ENCODE measurements at regions not wholly inside any gene's neighbourhood (a gene's known extent, or its start where the extent isn't known, plus 50 kb on each side); places are given as distances from the start of the nearest gene placed in this dataset.

DNA sequence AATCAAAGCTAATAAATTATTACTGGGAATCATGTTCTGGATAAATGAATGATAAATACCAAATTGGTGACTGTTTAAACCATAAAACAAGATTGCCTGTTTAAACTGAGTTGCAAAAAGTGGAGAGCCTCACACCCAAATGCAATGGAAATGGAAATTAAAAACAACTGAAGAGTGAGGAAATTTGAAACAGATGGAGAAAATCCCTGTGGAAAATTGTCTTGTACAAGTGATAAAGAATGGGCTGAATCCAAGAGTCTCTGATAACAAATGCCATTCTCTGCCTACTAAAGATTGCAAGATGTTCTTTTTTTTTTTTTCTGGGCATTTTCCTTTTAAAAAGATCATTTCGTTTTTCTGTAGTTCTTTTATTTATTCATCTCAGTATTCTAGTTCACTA lies 426.3 kb downstream of the NLGN4X start:
- ChIA-PET POLR2A (no interaction called here), CTCF (no interaction called here)
- Histone ChIP-seq H2AFZ (ENCODE audit: low read depth) (no peak overlapping the region), H4K20me1 (ENCODE audit: insufficient read depth) (no peaks in the 10 kb centered on the region), H3K9me3 (no peaks in the 10 kb centered on the region), H3K79me2 (ENCODE audit: insufficient read depth) (no peaks in the 10 kb centered on the region), H3K36me3 (replicated peaks in 1 of 2; ENCODE audit: control insufficient read depth in 1 of 2, insufficient read depth in 2 of 2, low read length in 1 of 2) (no peaks in the 10 kb centered on the region), H3K27me3 (ENCODE audit: insufficient read depth) (no peaks in the 10 kb centered on the region), H3F3A (replicated peaks; ENCODE audit: insufficient read depth) (no peaks in the 10 kb centered on the region), H3K4me1 (ENCODE audit: control insufficient read depth in 1 of 2, insufficient read depth in 2 of 2, low read depth in 1 of 2, low read length in 1 of 2) (no peaks in the 10 kb centered on the region; a peak in 1 of 4 replicates), H3K4me3 (ENCODE audit: low read depth in 2 of 2, low read length in 1 of 2) (no peak overlapping the region), H3K9me2 (no peaks in the 10 kb centered on the region), H3K4me2 (no peak overlapping the region), H3K9ac (no peak overlapping the region), H3K27ac (ENCODE audit: low read depth in 2 of 2, low read length in 1 of 2) (no peak overlapping the region)
- 0% methylated on average over 1 of the region's 1 CpG for WGBS (ENCODE audit: low lambda C conversion rate)
- TF ChIP-seq FOXM1 (IDR thresholded peaks at IDR 0.05; ENCODE audit: low read depth): no peak
- TF ChIP-seq MEF2A (IDR thresholded peaks at IDR 0.05; ENCODE audit: borderline replicate concordance, low read depth): no peak
- TF ChIP-seq GATA2 (CRISPR knock-in tag; IDR thresholded peaks at IDR 0.05): no peak
- no peak for TF ChIP-seq RFX5 (IDR thresholded peaks at IDR 0.05; ENCODE audit: low read length)
- TF ChIP-seq EP300 (IDR thresholded peaks at IDR 0.05; ENCODE audit: borderline replicate concordance in 1 of 2, low read depth in 1 of 2, low read length in 1 of 2): no peak
- no peak for DNase-seq

DNA sequence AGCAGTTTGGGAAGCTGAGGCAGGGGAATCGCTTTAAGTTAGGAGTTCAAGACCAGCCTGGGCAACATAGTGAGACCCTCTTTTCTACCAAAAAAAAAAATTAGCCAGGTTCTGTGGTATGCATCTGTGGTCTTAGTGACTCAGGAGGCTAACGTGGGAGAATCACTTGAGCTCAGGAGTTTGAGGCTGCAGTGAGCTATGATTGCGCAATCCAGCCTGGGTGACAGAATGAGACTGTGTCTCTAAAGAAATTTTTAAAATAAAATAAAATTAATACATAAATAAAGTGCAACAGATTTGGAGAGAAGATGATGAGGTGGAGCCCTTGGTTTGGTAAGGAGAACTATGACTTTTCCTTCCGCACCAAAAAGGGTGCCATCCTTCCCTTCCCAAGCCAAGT lies 436.9 kb downstream of the NLGN4X start:
- ChIA-PET POLR2A (no interaction called here), CTCF (no interaction called here)
- Histone ChIP-seq H3K27me3 (ENCODE audit: insufficient read depth) (no peaks in the 10 kb centered on the region), H3K9me3 (no peaks in the 10 kb centered on the region), H3K27ac (ENCODE audit: low read depth in 2 of 2, low read length in 1 of 2) (no peak overlapping the region), H4K20me1 (ENCODE audit: insufficient read depth) (no peaks in the 10 kb centered on the region), H3K9me2 (no peaks in the 10 kb centered on the region), H3K4me2 (no peak overlapping the region), H3K9ac (no peak overlapping the region), H3K79me2 (ENCODE audit: insufficient read depth) (no peaks in the 10 kb centered on the region), H3F3A (replicated peaks; ENCODE audit: insufficient read depth) (no peaks in the 10 kb centered on the region), H3K4me1 (ENCODE audit: control insufficient read depth in 1 of 2, insufficient read depth in 2 of 2, low read depth in 1 of 2, low read length in 1 of 2) (no peaks in the 10 kb centered on the region), H3K36me3 (replicated peaks in 1 of 2; ENCODE audit: control insufficient read depth in 1 of 2, insufficient read depth in 2 of 2, low read length in 1 of 2) (no peaks in the 10 kb centered on the region), H2AFZ (ENCODE audit: low read depth) (no peak overlapping the region), H3K4me3 (ENCODE audit: low read depth in 2 of 2, low read length in 1 of 2) (no peak overlapping the region)
- WGBS (ENCODE audit: low lambda C conversion rate): 28% methylated on average over 4 of the region's 4 CpGs
- TF ChIP-seq, protein P1, sequence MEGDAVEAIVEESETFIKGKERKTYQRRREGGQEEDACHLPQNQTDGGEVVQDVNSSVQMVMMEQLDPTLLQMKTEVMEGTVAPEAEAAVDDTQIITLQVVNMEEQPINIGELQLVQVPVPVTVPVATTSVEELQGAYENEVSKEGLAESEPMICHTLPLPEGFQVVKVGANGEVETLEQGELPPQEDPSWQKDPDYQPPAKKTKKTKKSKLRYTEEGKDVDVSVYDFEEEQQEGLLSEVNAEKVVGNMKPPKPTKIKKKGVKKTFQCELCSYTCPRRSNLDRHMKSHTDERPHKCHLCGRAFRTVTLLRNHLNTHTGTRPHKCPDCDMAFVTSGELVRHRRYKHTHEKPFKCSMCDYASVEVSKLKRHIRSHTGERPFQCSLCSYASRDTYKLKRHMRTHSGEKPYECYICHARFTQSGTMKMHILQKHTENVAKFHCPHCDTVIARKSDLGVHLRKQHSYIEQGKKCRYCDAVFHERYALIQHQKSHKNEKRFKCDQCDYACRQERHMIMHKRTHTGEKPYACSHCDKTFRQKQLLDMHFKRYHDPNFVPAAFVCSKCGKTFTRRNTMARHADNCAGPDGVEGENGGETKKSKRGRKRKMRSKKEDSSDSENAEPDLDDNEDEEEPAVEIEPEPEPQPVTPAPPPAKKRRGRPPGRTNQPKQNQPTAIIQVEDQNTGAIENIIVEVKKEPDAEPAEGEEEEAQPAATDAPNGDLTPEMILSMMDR (IDR thresholded peaks at IDR 0.05): no peak
- TF ChIP-seq, protein P2, sequence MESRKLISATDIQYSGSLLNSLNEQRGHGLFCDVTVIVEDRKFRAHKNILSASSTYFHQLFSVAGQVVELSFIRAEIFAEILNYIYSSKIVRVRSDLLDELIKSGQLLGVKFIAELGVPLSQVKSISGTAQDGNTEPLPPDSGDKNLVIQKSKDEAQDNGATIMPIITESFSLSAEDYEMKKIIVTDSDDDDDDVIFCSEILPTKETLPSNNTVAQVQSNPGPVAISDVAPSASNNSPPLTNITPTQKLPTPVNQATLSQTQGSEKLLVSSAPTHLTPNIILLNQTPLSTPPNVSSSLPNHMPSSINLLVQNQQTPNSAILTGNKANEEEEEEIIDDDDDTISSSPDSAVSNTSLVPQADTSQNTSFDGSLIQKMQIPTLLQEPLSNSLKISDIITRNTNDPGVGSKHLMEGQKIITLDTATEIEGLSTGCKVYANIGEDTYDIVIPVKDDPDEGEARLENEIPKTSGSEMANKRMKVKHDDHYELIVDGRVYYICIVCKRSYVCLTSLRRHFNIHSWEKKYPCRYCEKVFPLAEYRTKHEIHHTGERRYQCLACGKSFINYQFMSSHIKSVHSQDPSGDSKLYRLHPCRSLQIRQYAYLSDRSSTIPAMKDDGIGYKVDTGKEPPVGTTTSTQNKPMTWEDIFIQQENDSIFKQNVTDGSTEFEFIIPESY (IDR thresholded peaks at IDR 0.05; ENCODE audit: borderline replicate concordance, low read depth): no peak
- TF ChIP-seq POLR2AphosphoS5 (IDR thresholded peaks at IDR 0.05; ENCODE audit: low read depth, low read length) (no peak), NFIC (IDR thresholded peaks at IDR 0.05; ENCODE audit: borderline replicate concordance) (no peak), TCF12 (IDR thresholded peaks at IDR 0.05) (no peak), JUND (IDR thresholded peaks at IDR 0.05) (no peak), CHD2 (IDR thresholded peaks at IDR 0.05; ENCODE audit: low read length, partially characterized antibody) (no peak)
- TF ChIP-seq, protein P3, sequence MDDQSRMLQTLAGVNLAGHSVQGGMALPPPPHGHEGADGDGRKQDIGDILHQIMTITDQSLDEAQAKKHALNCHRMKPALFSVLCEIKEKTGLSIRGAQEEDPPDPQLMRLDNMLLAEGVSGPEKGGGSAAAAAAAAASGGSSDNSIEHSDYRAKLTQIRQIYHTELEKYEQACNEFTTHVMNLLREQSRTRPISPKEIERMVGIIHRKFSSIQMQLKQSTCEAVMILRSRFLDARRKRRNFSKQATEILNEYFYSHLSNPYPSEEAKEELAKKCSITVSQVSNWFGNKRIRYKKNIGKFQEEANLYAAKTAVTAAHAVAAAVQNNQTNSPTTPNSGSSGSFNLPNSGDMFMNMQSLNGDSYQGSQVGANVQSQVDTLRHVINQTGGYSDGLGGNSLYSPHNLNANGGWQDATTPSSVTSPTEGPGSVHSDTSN (IDR thresholded peaks at IDR 0.05): no peak
- DNase-seq: no peak

Data from SK-N-SH (cell line).